ENCODE measurements at regions not wholly inside any gene's neighbourhood (a gene's known extent, or its start where the extent isn't known, plus 50 kb on each side); places are given as distances from the start of the nearest gene placed in this dataset.

DNA sequence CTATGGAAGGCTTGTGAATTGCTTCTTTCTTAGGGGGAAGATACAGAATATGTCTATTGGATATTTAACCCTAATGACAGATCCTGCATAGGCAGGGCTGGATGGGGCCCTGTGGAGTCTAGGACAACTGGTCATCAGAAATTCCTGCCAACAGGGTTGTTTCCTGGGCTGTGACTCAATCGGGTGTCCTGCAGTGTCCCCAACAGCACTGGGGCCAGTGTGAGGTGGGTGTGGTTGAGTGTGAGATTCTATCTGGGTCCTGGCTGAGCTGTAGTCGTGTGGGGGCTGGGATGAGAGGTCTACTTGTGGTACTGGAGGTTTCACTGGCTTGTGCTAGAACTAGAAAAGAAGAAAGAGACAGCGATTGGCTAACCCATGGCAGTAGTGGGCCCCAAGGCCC lies 87.3 kb upstream of the WDR1 start:
- H3K4me3 Mint-ChIP-seq = no peak overlapping the region
- H3K27me3 ChIP-seq (ENCODE audit: insufficient read depth, low read length) = no peaks in the 10 kb centered on the region
- H2BK15ac ChIP-seq (ENCODE audit: low read depth, low read length) = no peak overlapping the region
- H3K14ac ChIP-seq (ENCODE audit: insufficient read depth, low read length) = no peak overlapping the region; the same call in 1 of the 2 replicates
- TF ChIP-seq, protein P1, sequence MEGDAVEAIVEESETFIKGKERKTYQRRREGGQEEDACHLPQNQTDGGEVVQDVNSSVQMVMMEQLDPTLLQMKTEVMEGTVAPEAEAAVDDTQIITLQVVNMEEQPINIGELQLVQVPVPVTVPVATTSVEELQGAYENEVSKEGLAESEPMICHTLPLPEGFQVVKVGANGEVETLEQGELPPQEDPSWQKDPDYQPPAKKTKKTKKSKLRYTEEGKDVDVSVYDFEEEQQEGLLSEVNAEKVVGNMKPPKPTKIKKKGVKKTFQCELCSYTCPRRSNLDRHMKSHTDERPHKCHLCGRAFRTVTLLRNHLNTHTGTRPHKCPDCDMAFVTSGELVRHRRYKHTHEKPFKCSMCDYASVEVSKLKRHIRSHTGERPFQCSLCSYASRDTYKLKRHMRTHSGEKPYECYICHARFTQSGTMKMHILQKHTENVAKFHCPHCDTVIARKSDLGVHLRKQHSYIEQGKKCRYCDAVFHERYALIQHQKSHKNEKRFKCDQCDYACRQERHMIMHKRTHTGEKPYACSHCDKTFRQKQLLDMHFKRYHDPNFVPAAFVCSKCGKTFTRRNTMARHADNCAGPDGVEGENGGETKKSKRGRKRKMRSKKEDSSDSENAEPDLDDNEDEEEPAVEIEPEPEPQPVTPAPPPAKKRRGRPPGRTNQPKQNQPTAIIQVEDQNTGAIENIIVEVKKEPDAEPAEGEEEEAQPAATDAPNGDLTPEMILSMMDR (conservative IDR thresholded peaks at IDR 0.05) = no peak
- H3K9ac ChIP-seq (ENCODE audit: extremely low read depth, insufficient read length, low read length) = no peak overlapping the region
- no peaks in the 10 kb centered on the region for H3K9me3 ChIP-seq (ENCODE audit: control insufficient read depth, low read depth, low read length)
- no peak overlapping the region for H2BK12ac ChIP-seq (ENCODE audit: insufficient read length, low read depth, low read length)
- no peak overlapping the region for H2BK20ac ChIP-seq (ENCODE audit: low read depth, low read length, poor library complexity, severe bottlenecking)
- H3K56ac ChIP-seq (ENCODE audit: insufficient read length, low read depth, low read length) = no peak overlapping the region
- no peak overlapping the region for H2BK5ac ChIP-seq (ENCODE audit: insufficient read length, low read length)
- no peak overlapping the region for H3K4me2 ChIP-seq (ENCODE audit: insufficient read depth, insufficient read length, low read length)
- H3K4me1 Mint-ChIP-seq = no peaks in the 10 kb centered on the region
- H3K79me2 ChIP-seq (ENCODE audit: insufficient read depth, low read length) = no peaks in the 10 kb centered on the region
- H3K79me1 ChIP-seq (ENCODE audit: insufficient read depth, low read depth, low read length, poor library complexity, severe bottlenecking) = no peaks in the 10 kb centered on the region
- H3K23me2 ChIP-seq (ENCODE audit: insufficient read length, low read depth, low read length, poor library complexity, severe bottlenecking) = no peaks in the 10 kb centered on the region
- H3K36me3 Mint-ChIP-seq (ENCODE audit: insufficient read depth in 1 of 3, low read depth in 3 of 3) = no peaks in the 10 kb centered on the region
- H3K27ac Mint-ChIP-seq = no peak overlapping the region
- no peak overlapping the region for H3K27ac ChIP-seq (ENCODE audit: insufficient read length, low read depth, low read length)
- no peak for DNase-seq
- no peak overlapping the region for H2AK5ac ChIP-seq (ENCODE audit: insufficient read length, low read length)
- H4K8ac ChIP-seq (replicated peaks; ENCODE audit: insufficient read length, low read depth, low read length) = no peak overlapping the region
- no peaks in the 10 kb centered on the region for H3K9me3 Mint-ChIP-seq
- H2BK120ac ChIP-seq (ENCODE audit: low read depth, low read length, poor library complexity, severe bottlenecking) = no peak overlapping the region
- no peak overlapping the region for H3T11ph ChIP-seq (ENCODE audit: low read length)
- H3K4ac ChIP-seq (ENCODE audit: low read depth, low read length) = no peak overlapping the region
- WGBS (ENCODE audit: extremely low coverage, insufficient read length, low lambda C conversion rate) = no CpG with 5 or more reads among the region's 3 CpGs
- no peak overlapping the region for H3K23ac ChIP-seq (ENCODE audit: insufficient read length, low read depth, low read length)
- H3K4me1 ChIP-seq (ENCODE audit: insufficient read depth, low read length) = no peaks in the 10 kb centered on the region
- no peak overlapping the region for H3K18ac ChIP-seq (ENCODE audit: insufficient read length, low read depth, low read length)
- peaks cover 20% of the 10 kb centered on the region for H3K27me3 Mint-ChIP-seq (ENCODE audit: low read depth)
- H4K20me1 ChIP-seq (ENCODE audit: control insufficient read depth, insufficient read depth, insufficient read length) = no peaks in the 10 kb centered on the region
- no peak overlapping the region for H2AFZ ChIP-seq (ENCODE audit: low read length)
- no peak overlapping the region for H4K5ac ChIP-seq (ENCODE audit: insufficient read length, low read depth, low read length)
- no peak overlapping the region for H4K91ac ChIP-seq (ENCODE audit: insufficient read length, low read depth, low read length)
